ENCODE measurements at regions not wholly inside any gene's neighbourhood (a gene's known extent, or its start where the extent isn't known, plus 50 kb on each side); places are given as distances from the start of the nearest gene placed in this dataset.
"Not testable (repeated sequence)": the region's sequence is repeated elsewhere in the genome, so short reads cannot be mapped to it uniquely, and the experiment has no call there.

- DNase-seq = no peak
Observed at GRCh38 chr5:92977846-92978540, 603.0 kb downstream of the NR2F1-AS1 start.

- no peak for DNase-seq
Observed at GRCh38 chr5:92976156-92976555, 604.9 kb downstream of the NR2F1-AS1 start.

GRCh38 chr5:92969781-92970237 lies 611.2 kb downstream of the NR2F1-AS1 start:
- no peak for DNase-seq

GRCh38 chr5:92969191-92969780 lies 611.7 kb downstream of the NR2F1-AS1 start:
- DNase-seq = no peak

GRCh38 chr5:92963800-92964199 lies 617.2 kb downstream of the NR2F1-AS1 start:
- DNase-seq = no peak

- DNase-seq = no peak
Observed at GRCh38 chr5:92962752-92963151, 618.3 kb downstream of the NR2F1-AS1 start.

GRCh38 chr5:92956886-92957285 lies 624.1 kb downstream of the NR2F1-AS1 start:
- DNase-seq = no peak

GRCh38 chr5:92952243-92952642 lies 628.8 kb downstream of the NR2F1-AS1 start:
- DNase-seq = no peak

GRCh38 chr5:92951746-92952145 lies 629.3 kb downstream of the NR2F1-AS1 start:
- DNase-seq = no peak

GRCh38 chr5:92946546-92946945 lies 634.5 kb downstream of the NR2F1-AS1 start:
- DNase-seq = no peak

GRCh38 chr5:92945605-92946097 lies 635.4 kb downstream of the NR2F1-AS1 start:
- DNase-seq = no peak

- no peak for DNase-seq
Observed at GRCh38 chr5:92944903-92945604, 636.0 kb downstream of the NR2F1-AS1 start.

GRCh38 chr5:92944337-92944736 lies 636.7 kb downstream of the NR2F1-AS1 start:
- DNase-seq = no peak

GRCh38 chr5:92942762-92943161 lies 638.3 kb downstream of the NR2F1-AS1 start:
- DNase-seq = no peak

GRCh38 chr5:92941806-92942205 lies 639.2 kb downstream of the NR2F1-AS1 start:
- no peak for DNase-seq

- DNase-seq = no peak
Observed at GRCh38 chr5:92939428-92939827, 641.6 kb downstream of the NR2F1-AS1 start.

GRCh38 chr5:92937396-92937795 lies 643.6 kb downstream of the NR2F1-AS1 start:
- not testable (repeated sequence) for DNase-seq

GRCh38 chr5:92930057-92930456 lies 651.0 kb downstream of the NR2F1-AS1 start:
- no peak for DNase-seq

- no peak for DNase-seq
Observed at GRCh38 chr5:92927291-92927778, 653.7 kb downstream of the NR2F1-AS1 start.

GRCh38 chr5:92923885-92924284 lies 657.1 kb downstream of the NR2F1-AS1 start:
- DNase-seq = no peak

GRCh38 chr5:92922231-92922967 lies 658.6 kb downstream of the NR2F1-AS1 start:
- no peak for DNase-seq

GRCh38 chr5:92917044-92917443 lies 664.0 kb downstream of the NR2F1-AS1 start:
- no peak for DNase-seq

GRCh38 chr5:92916036-92916435 lies 665.0 kb downstream of the NR2F1-AS1 start:
- DNase-seq = no peak

Measured in stimulated activated naive CD4-positive, alpha-beta T cell (primary cell).